WTC11 (cell line): ENCODE measurements at regions not wholly inside any gene's neighbourhood (a gene's known extent, or its start where the extent isn't known, plus 50 kb on each side); places are given as distances from the start of the nearest gene placed in this dataset.

Experiments used
- ATAC-seq: fragments of 200-7000 bp; cut with Tn5 transposase; 2 replicates; pipeline ENCODE4 v1.10.0; 2021; ENCODE audit warnings: mild to moderate bottlenecking, moderate library complexity
- CTCF ChIA-PET: fragments of 300-600 bp; sonication (Branson Sonifier 250); formaldehyde crosslinking; loops from one replicate; lab custom pipeline; 2021; ENCODE audit warnings: antibody characterized with exemption; lab: Charles Lee
- POLR2A ChIA-PET: fragments of 350-600 bp; sonication (Branson Sonifier 250); formaldehyde crosslinking; loops from one replicate; lab custom pipeline; 2021; ENCODE audit warnings: antibody characterized with exemption; lab: Charles Lee
- DNase-seq: peaks from one replicate; pipeline ENCODE4 v3.0.0; 2021; ENCODE audit warnings: low spot score
- H3K27ac Mint-ChIP-seq: 2 replicates; pipeline ENCODE4 v1.8.0; 2021; ENCODE audit warnings: mixed read lengths
- H3K27me3 Mint-ChIP-seq: 2 replicates; pipeline ENCODE4 v1.8.0; 2021; ENCODE audit warnings: low read depth, mild to moderate bottlenecking, moderate library complexity, mixed read lengths
- H3K36me3 Mint-ChIP-seq: 2 replicates; pipeline ENCODE4 v1.8.0; 2021; ENCODE audit warnings: mixed read lengths
- H3K4me1 Mint-ChIP-seq: 2 replicates; pipeline ENCODE4 v1.8.0; 2022; ENCODE audit warnings: mixed read lengths
- H3K4me3 Mint-ChIP-seq: 2 replicates; pipeline ENCODE4 v1.8.0; 2021; ENCODE audit warnings: mild to moderate bottlenecking, moderate library complexity, mixed read lengths
- H3K9me3 Mint-ChIP-seq: 2 replicates; pipeline ENCODE4 v1.8.0; 2021; ENCODE audit warnings: mixed read lengths
- AR ChIP-seq: fragments of 250-450 bp; sonication (Bioruptor Pico); IDR thresholded peaks from 2 replicates; pipeline ENCODE4 v1.9.0; 2021; ENCODE audit warnings: mild to moderate bottlenecking
- ATF1 ChIP-seq: sonication (generic); formaldehyde crosslinking; IDR thresholded peaks from 2 replicates; pipeline ENCODE4 v1.8.1; 2023; ENCODE audit warnings: mild to moderate bottlenecking, moderate library complexity, missing genetic modification reagents
- ATF2 ChIP-seq: sonication (generic); formaldehyde crosslinking; IDR thresholded peaks from 2 replicates; pipeline ENCODE4 v1.8.1; 2022; ENCODE audit warnings: low read depth, missing genetic modification reagents, borderline replicate concordance
- CREB1 ChIP-seq: sonication (generic); formaldehyde crosslinking; IDR thresholded peaks from 2 replicates; pipeline ENCODE4 v1.8.0; 2023; ENCODE audit warnings: mild to moderate bottlenecking, missing genetic modification reagents
- CREM ChIP-seq: sonication (generic); formaldehyde crosslinking; IDR thresholded peaks from 2 replicates; pipeline ENCODE4 v1.8.1; 2022; ENCODE audit warnings: mild to moderate bottlenecking, missing genetic modification reagents, moderate library complexity
- ESRRA ChIP-seq: sonication (generic); formaldehyde crosslinking; IDR thresholded peaks from 2 replicates; pipeline ENCODE4 v1.8.1; 2022; ENCODE audit warnings: mild to moderate bottlenecking, missing genetic modification reagents, borderline replicate concordance
- FOXK1 ChIP-seq: sonication (generic); formaldehyde crosslinking; IDR thresholded peaks from 2 replicates; pipeline ENCODE4 v1.8.0; 2022; ENCODE audit warnings: mild to moderate bottlenecking, moderate library complexity, missing genetic modification reagents
- HMGXB4 ChIP-seq: sonication (generic); formaldehyde crosslinking; IDR thresholded peaks from 2 replicates; pipeline ENCODE4 v1.8.1; 2023; ENCODE audit warnings: mild to moderate bottlenecking, moderate library complexity, missing genetic modification reagents
- MAX ChIP-seq: sonication (generic); formaldehyde crosslinking; IDR thresholded peaks from 2 replicates; pipeline ENCODE4 v1.8.0; 2022; ENCODE audit warnings: mild to moderate bottlenecking, missing genetic modification reagents
- TEAD4 ChIP-seq: sonication (generic); formaldehyde crosslinking; IDR thresholded peaks from 2 replicates; pipeline ENCODE4 v1.8.0; 2022; ENCODE audit warnings: mild to moderate bottlenecking, missing genetic modification reagents
- ZNF138 ChIP-seq: sonication (generic); formaldehyde crosslinking; conservative IDR thresholded peaks from 2 replicates; pipeline ENCODE4 v1.8.1; 2022; ENCODE audit warnings: mild to moderate bottlenecking, moderate library complexity, missing genetic modification reagents
- ZNF263 ChIP-seq: sonication (generic); formaldehyde crosslinking; IDR thresholded peaks from 2 replicates; pipeline ENCODE4 v1.8.1; 2022; ENCODE audit warnings: low read depth, mild to moderate bottlenecking, moderate library complexity, missing genetic modification reagents
- ZNF671 ChIP-seq: fragments of 250-450 bp; sonication (Bioruptor Pico); IDR thresholded peaks from 2 replicates; pipeline ENCODE4 v1.8.0; 2021; ENCODE audit warnings: mild to moderate bottlenecking
- TF ChIP-seq, protein P1 (sequence below): fragments of 250-450 bp; sonication (Bioruptor Pico); IDR thresholded peaks from 2 replicates; pipeline ENCODE4 v1.8.0; 2021; ENCODE audit warnings: mild to moderate bottlenecking
- TF ChIP-seq, protein P2 (sequence below): sonication (generic); formaldehyde crosslinking; IDR thresholded peaks from 2 replicates; pipeline ENCODE4 v1.8.1; 2022; ENCODE audit warnings: missing genetic modification reagents, borderline replicate concordance
- TF ChIP-seq, protein P3 (sequence below): sonication (generic); formaldehyde crosslinking; conservative IDR thresholded peaks from 2 replicates; pipeline ENCODE4 v1.8.1; 2022; ENCODE audit warnings: mild to moderate bottlenecking, missing genetic modification reagents

GRCh38 chr1:29729281-29729680, 493.0 kb downstream of the PTPRU start:
- Mint-ChIP-seq H3K27ac (no peak overlapping the region), H3K27me3 (peaks cover 2% of the 10 kb centered on the region; the same call in 1 of the 2 replicates), H3K9me3 (peaks cover 13% of the 10 kb centered on the region), H3K4me3 (no peak overlapping the region)
- ATAC-seq = no peak
- CTCF ChIA-PET = interaction anchor here (1.2 to 1.4 kb wide), 2 partner anchors 31 to 64 kb away, joined by 3 read pairs; no protein-coding TSS in a partner anchor
- TF ChIP-seq AR (CRISPR knock-in tag) (no peak), FOXK1 (CRISPR knock-in tag) (no peak), TEAD4 (CRISPR knock-in tag) (no peak), CREB1 (CRISPR knock-in tag) (no peak), ATF2 (no peak), CREM (CRISPR knock-in tag) (no peak), MAX (CRISPR knock-in tag) (no peak), ESRRA (CRISPR knock-in tag) (no peak), ZNF138 (CRISPR knock-in tag) (no peak), ATF1 (no peak)
- TF ChIP-seq, protein P1, sequence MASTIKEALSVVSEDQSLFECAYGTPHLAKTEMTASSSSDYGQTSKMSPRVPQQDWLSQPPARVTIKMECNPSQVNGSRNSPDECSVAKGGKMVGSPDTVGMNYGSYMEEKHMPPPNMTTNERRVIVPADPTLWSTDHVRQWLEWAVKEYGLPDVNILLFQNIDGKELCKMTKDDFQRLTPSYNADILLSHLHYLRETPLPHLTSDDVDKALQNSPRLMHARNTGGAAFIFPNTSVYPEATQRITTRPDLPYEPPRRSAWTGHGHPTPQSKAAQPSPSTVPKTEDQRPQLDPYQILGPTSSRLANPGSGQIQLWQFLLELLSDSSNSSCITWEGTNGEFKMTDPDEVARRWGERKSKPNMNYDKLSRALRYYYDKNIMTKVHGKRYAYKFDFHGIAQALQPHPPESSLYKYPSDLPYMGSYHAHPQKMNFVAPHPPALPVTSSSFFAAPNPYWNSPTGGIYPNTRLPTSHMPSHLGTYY = no peak
- TF ChIP-seq, protein P2, sequence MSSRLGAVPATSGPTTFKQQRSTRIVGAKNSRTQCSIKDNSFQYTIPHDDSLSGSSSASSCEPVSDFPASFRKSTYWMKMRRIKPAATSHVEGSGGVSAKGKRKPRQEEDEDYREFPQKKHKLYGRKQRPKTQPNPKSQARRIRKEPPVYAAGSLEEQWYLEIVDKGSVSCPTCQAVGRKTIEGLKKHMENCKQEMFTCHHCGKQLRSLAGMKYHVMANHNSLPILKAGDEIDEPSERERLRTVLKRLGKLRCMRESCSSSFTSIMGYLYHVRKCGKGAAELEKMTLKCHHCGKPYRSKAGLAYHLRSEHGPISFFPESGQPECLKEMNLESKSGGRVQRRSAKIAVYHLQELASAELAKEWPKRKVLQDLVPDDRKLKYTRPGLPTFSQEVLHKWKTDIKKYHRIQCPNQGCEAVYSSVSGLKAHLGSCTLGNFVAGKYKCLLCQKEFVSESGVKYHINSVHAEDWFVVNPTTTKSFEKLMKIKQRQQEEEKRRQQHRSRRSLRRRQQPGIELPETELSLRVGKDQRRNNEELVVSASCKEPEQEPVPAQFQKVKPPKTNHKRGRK = no peak
- TF ChIP-seq, protein P3, sequence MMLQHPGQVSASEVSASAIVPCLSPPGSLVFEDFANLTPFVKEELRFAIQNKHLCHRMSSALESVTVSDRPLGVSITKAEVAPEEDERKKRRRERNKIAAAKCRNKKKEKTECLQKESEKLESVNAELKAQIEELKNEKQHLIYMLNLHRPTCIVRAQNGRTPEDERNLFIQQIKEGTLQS (CRISPR knock-in tag) = no peak
- TF ChIP-seq, all 79 proteins: peak for 0
- no peaks in the 10 kb centered on the region for H3K36me3 Mint-ChIP-seq
- POLR2A ChIA-PET = no interaction called here
- DNase-seq = no peak
- H3K4me1 Mint-ChIP-seq = no peaks in the 10 kb centered on the region

- peaks cover 2% of the 10 kb centered on the region; the same call in 1 of the 2 replicates for H3K27me3 Mint-ChIP-seq
Measured at GRCh38 chr1:29728703-29729102, 492.4 kb downstream of the PTPRU start.

More at GRCh38 chr1:29728703-29729102, 492.4 kb downstream of the PTPRU start:
- Mint-ChIP-seq H3K9me3 (peaks cover 18% of the 10 kb centered on the region), H3K27ac (no peak overlapping the region), H3K4me3 (no peak overlapping the region), H3K36me3 (peaks cover 3% of the 10 kb centered on the region; the same call in 1 of the 2 replicates), H3K4me1 (no peaks in the 10 kb centered on the region)
- ATAC-seq (no peak), DNase-seq (no peak)
- POLR2A ChIA-PET = no interaction called here
- no peak for TF ChIP-seq ZNF671 (CRISPR knock-in tag)
- TF ChIP-seq ZNF263 (CRISPR knock-in tag) = no peak
- TF ChIP-seq, protein P3 (CRISPR knock-in tag) = no peak
- TF ChIP-seq ZNF138 (CRISPR knock-in tag) = no peak
- no peak for TF ChIP-seq HMGXB4
- TF ChIP-seq TEAD4 (CRISPR knock-in tag) = no peak
- no peak for TF ChIP-seq ESRRA (CRISPR knock-in tag)
- CTCF ChIA-PET = interaction anchor here (0.9 to 1.4 kb wide), 3 partner anchors 22 to 64 kb away, joined by 3 read pairs; no protein-coding TSS in a partner anchor
